AG09309 (cell line): ENCODE measurements at regions not wholly inside any gene's neighbourhood (a gene's known extent, or its start where the extent isn't known, plus 50 kb on each side); places are given as distances from the start of the nearest gene placed in this dataset.

Experiments used
- DNase-seq: peaks from one replicate; pipeline ENCODE4 v3.0.0-alpha.2; 2010; ENCODE audit warnings: low read depth
- H3K4me3 ChIP-seq: 2 replicates; pipeline ENCODE4 v1.5.1; 2011; ENCODE audit warnings: mild to moderate bottlenecking, low read depth, low read length, moderate library complexity; ENCODE audit not compliant: control insufficient read depth
- TF ChIP-seq, protein P1 (sequence below): IDR thresholded peaks from 2 replicates; pipeline ENCODE4 v1.5.1; 2011; ENCODE audit warnings: mild to moderate bottlenecking, low read depth, low read length, inconsistent platforms; ENCODE audit not compliant: insufficient read depth, control insufficient read depth; ENCODE audit errors: missing control alignments

DNA sequence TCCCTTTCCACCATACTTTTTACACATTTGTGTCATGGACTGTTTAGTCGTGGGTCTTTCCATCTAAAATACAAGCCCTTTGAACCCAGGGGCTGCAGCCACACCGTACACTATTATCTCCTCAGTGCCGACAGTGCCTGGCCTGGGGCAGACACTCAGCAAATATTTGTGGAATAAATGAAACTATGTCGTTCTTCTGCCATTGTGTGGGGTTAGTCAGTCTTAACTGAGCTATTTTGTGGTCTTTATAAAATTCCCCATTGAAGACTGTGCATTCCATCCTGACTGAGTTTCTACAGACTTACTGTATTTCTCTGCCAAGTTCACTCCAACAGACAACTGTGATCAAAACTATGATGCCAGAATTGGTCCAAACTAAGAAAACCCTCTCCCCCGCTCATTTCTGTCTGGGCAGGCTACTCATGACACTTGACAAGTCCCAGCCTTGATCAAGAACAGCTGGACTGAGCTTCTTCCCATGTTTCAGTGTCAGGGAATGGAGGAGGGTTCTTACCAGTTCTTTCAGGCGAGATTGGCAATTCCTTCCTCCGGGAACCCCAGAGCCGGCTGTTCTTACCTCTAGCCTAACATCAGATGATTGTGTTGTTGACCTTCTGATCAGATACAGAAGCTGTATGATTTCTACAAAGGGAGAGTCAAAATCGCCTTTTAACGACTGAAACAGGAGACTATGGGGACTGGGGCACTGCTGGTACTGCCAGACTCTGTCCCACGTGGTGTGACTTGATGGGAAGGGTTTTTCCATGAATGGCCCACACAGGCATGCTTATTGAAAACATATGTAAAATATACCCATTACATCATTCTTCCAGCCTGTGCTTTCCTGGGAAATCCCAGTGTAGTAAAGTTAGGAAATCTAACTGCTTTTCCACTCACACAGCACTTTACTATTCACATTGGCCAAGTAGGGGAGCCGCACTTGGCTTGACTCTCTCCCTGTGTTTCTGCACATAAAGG lies 77.4 kb upstream of the NPAS2 start:
- DNase-seq: peak; percentile 98
- TF ChIP-seq, protein P1, sequence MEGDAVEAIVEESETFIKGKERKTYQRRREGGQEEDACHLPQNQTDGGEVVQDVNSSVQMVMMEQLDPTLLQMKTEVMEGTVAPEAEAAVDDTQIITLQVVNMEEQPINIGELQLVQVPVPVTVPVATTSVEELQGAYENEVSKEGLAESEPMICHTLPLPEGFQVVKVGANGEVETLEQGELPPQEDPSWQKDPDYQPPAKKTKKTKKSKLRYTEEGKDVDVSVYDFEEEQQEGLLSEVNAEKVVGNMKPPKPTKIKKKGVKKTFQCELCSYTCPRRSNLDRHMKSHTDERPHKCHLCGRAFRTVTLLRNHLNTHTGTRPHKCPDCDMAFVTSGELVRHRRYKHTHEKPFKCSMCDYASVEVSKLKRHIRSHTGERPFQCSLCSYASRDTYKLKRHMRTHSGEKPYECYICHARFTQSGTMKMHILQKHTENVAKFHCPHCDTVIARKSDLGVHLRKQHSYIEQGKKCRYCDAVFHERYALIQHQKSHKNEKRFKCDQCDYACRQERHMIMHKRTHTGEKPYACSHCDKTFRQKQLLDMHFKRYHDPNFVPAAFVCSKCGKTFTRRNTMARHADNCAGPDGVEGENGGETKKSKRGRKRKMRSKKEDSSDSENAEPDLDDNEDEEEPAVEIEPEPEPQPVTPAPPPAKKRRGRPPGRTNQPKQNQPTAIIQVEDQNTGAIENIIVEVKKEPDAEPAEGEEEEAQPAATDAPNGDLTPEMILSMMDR: no peak
- no peak overlapping the region for H3K4me3 ChIP-seq

DNA sequence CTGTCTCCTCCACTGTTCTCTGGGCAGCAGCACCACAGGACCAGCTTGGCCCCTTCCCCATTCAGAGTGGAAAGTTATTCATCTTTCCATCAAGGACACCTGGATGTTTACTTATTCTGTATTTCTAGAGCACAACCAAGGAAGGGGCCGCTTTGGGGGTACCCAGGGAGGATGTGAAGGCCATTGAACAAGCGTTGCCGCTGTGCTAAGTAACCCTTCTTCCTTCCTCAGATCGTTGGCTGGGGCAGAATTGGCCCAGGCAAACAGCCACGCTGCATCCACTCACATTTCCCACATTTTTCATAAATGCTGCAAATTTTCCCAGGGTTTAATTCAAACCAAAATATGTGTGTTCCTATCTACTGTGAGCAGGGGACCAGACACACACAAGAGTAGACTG lies 76.2 kb upstream of the NPAS2 start:
- H3K4me3 ChIP-seq: no peak overlapping the region
- no peak for DNase-seq
- TF ChIP-seq, protein P1: no peak

DNA sequence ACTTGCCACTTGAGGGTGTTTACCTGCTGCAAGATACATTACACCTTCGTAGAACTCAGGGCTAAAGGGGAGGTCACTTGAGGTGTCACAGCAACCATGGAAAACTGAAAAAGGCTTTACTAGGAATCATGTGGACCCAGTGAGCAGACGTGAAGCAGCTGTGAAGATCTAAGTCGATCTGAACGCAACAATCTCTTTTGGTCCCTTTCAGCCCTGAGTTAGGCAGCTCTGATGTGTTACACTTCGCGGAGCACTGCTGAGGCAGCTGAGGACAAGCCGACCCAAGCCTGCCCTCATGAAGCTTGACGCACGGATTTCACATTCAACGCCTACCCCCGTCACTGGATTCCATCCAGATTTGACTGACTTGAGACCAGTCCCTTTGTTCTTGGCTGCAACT lies 75.8 kb upstream of the NPAS2 start:
- H3K4me3 ChIP-seq: no peak overlapping the region
- TF ChIP-seq, protein P1: no peak
- DNase-seq: no peak

DNA sequence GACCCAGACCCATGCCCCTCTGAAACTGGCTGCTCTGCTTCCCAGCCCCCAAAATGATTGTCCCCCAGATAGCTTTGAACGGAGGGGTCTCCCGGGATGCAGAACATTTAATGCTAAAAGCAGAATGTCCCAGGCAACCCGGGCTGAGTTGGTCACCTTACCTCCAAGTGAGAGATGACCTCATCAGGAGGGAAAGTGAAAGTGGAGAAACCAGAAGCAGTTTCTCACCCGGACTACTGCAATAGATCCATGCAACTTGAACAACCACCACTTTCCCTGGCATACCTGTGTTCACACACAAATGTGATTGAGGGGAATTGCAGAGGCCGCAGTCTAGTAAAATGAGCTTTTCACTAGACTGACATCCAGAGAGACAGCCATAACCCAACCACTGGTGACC lies 75.3 kb upstream of the NPAS2 start:
- TF ChIP-seq, protein P1: no peak
- H3K4me3 ChIP-seq: no peak overlapping the region
- no peak for DNase-seq

DNA sequence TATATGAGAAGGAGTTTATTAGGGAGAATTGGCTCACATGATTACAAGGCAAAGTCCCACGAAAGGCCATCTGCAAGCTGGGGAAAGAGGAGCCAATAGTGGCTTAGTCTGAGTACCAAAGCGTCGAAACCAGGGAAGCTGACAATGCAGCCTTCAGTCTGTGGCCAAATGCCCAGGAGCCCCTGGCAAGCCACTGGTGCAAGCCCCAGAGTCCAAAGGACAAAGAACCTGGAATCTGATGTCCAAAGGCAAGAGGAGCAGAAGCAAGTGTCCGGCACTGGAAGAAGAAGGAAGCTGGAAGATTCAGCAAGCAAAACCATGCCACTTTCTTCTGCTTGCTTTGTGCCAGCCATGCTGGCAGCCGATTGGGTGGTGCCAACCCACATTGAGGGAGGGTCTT lies 74.3 kb upstream of the NPAS2 start:
- no peak for DNase-seq
- TF ChIP-seq, protein P1: no peak
- H3K4me3 ChIP-seq: no peak overlapping the region

DNA sequence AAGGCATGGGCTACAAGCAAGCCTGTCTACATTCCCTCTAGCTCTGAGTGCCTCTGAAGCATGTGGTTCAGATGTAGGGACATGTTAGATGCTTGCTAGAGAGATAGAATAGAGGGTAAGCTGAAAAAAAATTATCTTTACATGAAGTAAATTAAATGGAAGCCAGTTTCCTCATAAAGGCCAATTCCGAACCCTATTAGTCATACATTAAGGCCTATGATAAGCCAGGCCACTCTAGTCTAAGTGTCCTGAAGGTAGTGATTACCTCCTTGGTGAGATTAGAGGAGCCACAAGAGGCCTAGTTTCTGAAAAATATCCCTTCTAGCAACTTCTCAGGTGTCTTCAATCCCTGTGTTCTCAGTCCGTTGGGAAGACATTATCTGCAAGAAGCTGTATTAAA lies 72.4 kb upstream of the NPAS2 start:
- no peak for DNase-seq
- no peak overlapping the region for H3K4me3 ChIP-seq
- TF ChIP-seq, protein P1: no peak
